ENCODE measurements at regions not wholly inside any gene's neighbourhood (a gene's known extent, or its start where the extent isn't known, plus 50 kb on each side); places are given as distances from the start of the nearest gene placed in this dataset.

DNA sequence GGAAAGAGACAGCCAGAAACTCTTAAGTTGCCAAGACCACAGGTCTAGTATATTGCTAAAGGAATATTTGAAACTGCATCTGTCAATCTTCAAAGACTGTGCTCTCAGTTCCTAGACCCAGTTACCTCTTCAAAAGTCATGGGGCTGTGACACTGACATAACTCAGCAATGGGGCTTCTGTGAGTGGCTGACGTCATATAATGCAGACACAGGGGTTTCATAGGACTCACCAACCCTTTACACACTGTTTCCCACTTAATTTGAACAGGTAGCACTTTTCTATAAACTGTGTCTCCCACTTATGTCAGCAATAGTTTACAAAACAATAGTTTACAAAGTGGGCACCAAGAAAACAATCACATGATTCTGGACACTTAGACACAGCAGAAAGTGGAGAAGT is 158.4 kb downstream of the GALC start:
- POLR2A ChIA-PET = no interaction called here
- intact Hi-C loops (cut with micrococcal nuclease; ENCODE audit: unreplicated experiment) = no loop called here
- H3K4me2 ChIP-seq (ENCODE audit: control insufficient read depth, insufficient read depth) = no peak overlapping the region
- no peak for ATAC-seq
- H3K4me3 ChIP-seq = no peak overlapping the region
- no peak overlapping the region for H2AFZ ChIP-seq (ENCODE audit: control insufficient read depth, low read depth, low read length)
- FAIRE-seq = no peak
- H3K4me1 ChIP-seq (ENCODE audit: control insufficient read depth, insufficient read depth, low read length) = no peaks in the 10 kb centered on the region
- SMC1A ChIA-PET (ENCODE audit: uncharacterized antibody, unreplicated experiment) = no interaction called here
- H3K36me3 ChIP-seq (ENCODE audit: control insufficient read depth in 2 of 2, insufficient read depth in 2 of 2, low read length in 1 of 2) = no peaks in the 10 kb centered on the region
- no TSS peak for BruUV-seq (replicated peaks)
- no peaks in the 10 kb centered on the region for H4K20me1 ChIP-seq (ENCODE audit: control insufficient read depth, insufficient read depth)
- no peaks in the 10 kb centered on the region for H3K9me3 ChIP-seq (replicated peaks; ENCODE audit: control insufficient read depth, insufficient read depth, low read length)
- H3K9ac ChIP-seq (ENCODE audit: control insufficient read depth, insufficient read depth, low read length) = no peak overlapping the region
- no peaks in the 10 kb centered on the region for H3K27me3 ChIP-seq (replicated peaks in 1 of 2; ENCODE audit: control insufficient read depth in 2 of 2, insufficient read depth in 2 of 2, low read length in 1 of 2)
- H3K27ac ChIP-seq (ENCODE audit: control insufficient read depth, insufficient read depth) = no peak overlapping the region
- CTCF ChIA-PET = no interaction called here
- DNase-seq (ENCODE audit: low read depth, low spot score) = no peak
- RAD21 ChIA-PET (ENCODE audit: unreplicated experiment) = no interaction called here
- WGBS (ENCODE audit: insufficient coverage, insufficient replicate concordance, low lambda C conversion rate, missing lambda C conversion rate) = 0% methylated on average over 1 of the region's 1 CpG
- in situ Hi-C loops (cut with MboI) = no loop called here
- no peaks in the 10 kb centered on the region for H3K79me2 ChIP-seq (ENCODE audit: control insufficient read depth, insufficient read depth, low read length)
- TF ChIP-seq RAD21 (IDR thresholded peaks at IDR 0.05; ENCODE audit: insufficient read depth, low read depth, low read length) (no peak), PAX8 (IDR thresholded peaks at IDR 0.05) (no peak), ZNF217 (IDR thresholded peaks at IDR 0.05) (no peak), HDAC6 (IDR thresholded peaks at IDR 0.05; ENCODE audit: unreplicated experiment) (no peak), RB1 (IDR thresholded peaks at IDR 0.05; ENCODE audit: borderline replicate concordance) (no peak), RCOR1 (conservative IDR thresholded peaks at IDR 0.05; ENCODE audit: low read depth, low read length) (no peak), IRF4 (IDR thresholded peaks at IDR 0.05; ENCODE audit: low read depth, low read length) (no peak), SMAD1 (IDR thresholded peaks at IDR 0.05; ENCODE audit: low read depth, partially characterized antibody) (no peak), CHD4 (IDR thresholded peaks at IDR 0.05) (no peak)
- TF ChIP-seq, protein P1, sequence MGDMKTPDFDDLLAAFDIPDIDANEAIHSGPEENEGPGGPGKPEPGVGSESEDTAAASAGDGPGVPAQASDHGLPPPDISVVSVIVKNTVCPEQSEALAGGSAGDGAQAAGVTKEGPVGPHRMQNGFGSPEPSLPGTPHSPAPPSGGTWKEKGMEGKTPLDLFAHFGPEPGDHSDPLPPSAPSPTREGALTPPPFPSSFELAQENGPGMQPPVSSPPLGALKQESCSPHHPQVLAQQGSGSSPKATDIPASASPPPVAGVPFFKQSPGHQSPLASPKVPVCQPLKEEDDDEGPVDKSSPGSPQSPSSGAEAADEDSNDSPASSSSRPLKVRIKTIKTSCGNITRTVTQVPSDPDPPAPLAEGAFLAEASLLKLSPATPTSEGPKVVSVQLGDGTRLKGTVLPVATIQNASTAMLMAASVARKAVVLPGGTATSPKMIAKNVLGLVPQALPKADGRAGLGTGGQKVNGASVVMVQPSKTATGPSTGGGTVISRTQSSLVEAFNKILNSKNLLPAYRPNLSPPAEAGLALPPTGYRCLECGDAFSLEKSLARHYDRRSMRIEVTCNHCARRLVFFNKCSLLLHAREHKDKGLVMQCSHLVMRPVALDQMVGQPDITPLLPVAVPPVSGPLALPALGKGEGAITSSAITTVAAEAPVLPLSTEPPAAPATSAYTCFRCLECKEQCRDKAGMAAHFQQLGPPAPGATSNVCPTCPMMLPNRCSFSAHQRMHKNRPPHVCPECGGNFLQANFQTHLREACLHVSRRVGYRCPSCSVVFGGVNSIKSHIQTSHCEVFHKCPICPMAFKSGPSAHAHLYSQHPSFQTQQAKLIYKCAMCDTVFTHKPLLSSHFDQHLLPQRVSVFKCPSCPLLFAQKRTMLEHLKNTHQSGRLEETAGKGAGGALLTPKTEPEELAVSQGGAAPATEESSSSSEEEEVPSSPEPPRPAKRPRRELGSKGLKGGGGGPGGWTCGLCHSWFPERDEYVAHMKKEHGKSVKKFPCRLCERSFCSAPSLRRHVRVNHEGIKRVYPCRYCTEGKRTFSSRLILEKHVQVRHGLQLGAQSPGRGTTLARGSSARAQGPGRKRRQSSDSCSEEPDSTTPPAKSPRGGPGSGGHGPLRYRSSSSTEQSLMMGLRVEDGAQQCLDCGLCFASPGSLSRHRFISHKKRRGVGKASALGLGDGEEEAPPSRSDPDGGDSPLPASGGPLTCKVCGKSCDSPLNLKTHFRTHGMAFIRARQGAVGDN (IDR thresholded peaks at IDR 0.05) = no peak
- TF ChIP-seq, protein P2, sequence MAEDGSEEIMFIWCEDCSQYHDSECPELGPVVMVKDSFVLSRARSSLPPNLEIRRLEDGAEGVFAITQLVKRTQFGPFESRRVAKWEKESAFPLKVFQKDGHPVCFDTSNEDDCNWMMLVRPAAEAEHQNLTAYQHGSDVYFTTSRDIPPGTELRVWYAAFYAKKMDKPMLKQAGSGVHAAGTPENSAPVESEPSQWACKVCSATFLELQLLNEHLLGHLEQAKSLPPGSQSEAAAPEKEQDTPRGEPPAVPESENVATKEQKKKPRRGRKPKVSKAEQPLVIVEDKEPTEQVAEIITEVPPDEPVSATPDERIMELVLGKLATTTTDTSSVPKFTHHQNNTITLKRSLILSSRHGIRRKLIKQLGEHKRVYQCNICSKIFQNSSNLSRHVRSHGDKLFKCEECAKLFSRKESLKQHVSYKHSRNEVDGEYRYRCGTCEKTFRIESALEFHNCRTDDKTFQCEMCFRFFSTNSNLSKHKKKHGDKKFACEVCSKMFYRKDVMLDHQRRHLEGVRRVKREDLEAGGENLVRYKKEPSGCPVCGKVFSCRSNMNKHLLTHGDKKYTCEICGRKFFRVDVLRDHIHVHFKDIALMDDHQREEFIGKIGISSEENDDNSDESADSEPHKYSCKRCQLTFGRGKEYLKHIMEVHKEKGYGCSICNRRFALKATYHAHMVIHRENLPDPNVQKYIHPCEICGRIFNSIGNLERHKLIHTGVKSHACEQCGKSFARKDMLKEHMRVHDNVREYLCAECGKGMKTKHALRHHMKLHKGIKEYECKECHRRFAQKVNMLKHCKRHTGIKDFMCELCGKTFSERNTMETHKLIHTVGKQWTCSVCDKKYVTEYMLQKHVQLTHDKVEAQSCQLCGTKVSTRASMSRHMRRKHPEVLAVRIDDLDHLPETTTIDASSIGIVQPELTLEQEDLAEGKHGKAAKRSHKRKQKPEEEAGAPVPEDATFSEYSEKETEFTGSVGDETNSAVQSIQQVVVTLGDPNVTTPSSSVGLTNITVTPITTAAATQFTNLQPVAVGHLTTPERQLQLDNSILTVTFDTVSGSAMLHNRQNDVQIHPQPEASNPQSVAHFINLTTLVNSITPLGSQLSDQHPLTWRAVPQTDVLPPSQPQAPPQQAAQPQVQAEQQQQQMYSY (CRISPR knock-in tag; IDR thresholded peaks at IDR 0.05) = no peak
- TF ChIP-seq, protein P3, sequence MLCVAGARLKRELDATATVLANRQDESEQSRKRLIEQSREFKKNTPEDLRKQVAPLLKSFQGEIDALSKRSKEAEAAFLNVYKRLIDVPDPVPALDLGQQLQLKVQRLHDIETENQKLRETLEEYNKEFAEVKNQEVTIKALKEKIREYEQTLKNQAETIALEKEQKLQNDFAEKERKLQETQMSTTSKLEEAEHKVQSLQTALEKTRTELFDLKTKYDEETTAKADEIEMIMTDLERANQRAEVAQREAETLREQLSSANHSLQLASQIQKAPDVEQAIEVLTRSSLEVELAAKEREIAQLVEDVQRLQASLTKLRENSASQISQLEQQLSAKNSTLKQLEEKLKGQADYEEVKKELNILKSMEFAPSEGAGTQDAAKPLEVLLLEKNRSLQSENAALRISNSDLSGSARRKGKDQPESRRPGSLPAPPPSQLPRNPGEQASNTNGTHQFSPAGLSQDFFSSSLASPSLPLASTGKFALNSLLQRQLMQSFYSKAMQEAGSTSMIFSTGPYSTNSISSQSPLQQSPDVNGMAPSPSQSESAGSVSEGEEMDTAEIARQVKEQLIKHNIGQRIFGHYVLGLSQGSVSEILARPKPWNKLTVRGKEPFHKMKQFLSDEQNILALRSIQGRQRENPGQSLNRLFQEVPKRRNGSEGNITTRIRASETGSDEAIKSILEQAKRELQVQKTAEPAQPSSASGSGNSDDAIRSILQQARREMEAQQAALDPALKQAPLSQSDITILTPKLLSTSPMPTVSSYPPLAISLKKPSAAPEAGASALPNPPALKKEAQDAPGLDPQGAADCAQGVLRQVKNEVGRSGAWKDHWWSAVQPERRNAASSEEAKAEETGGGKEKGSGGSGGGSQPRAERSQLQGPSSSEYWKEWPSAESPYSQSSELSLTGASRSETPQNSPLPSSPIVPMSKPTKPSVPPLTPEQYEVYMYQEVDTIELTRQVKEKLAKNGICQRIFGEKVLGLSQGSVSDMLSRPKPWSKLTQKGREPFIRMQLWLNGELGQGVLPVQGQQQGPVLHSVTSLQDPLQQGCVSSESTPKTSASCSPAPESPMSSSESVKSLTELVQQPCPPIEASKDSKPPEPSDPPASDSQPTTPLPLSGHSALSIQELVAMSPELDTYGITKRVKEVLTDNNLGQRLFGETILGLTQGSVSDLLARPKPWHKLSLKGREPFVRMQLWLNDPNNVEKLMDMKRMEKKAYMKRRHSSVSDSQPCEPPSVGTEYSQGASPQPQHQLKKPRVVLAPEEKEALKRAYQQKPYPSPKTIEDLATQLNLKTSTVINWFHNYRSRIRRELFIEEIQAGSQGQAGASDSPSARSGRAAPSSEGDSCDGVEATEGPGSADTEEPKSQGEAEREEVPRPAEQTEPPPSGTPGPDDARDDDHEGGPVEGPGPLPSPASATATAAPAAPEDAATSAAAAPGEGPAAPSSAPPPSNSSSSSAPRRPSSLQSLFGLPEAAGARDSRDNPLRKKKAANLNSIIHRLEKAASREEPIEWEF (IDR thresholded peaks at IDR 0.05; ENCODE audit: insufficient replicate concordance, low read depth, low read length) = no peak
